ENCODE measurements at regions not wholly inside any gene's neighbourhood (a gene's known extent, or its start where the extent isn't known, plus 50 kb on each side); places are given as distances from the start of the nearest gene placed in this dataset.
"Not testable (repeated sequence)": the region's sequence is repeated elsewhere in the genome, so short reads cannot be mapped to it uniquely, and the experiment has no call there.

DNA sequence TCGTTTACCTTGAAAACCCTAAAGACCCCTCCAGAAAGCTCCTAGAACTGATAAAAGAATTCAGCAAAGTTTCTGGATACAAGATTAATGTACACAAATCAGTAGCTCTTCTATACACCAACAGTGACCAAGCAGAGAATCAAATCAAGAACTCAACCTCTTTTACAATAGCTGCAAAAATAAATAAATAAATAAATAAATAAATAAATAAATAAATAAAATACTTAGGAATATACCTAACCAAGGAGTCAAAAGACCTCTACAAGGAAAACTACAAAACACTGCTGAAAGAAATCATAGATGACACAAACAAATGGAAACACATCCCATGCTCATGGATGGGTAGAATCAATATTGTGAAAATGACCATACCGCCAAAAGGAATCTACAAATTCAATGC, 186.8 kb upstream of the EOLA2 start:
- not testable (repeated sequence) for DNase-seq (ENCODE audit: low spot score)

DNA sequence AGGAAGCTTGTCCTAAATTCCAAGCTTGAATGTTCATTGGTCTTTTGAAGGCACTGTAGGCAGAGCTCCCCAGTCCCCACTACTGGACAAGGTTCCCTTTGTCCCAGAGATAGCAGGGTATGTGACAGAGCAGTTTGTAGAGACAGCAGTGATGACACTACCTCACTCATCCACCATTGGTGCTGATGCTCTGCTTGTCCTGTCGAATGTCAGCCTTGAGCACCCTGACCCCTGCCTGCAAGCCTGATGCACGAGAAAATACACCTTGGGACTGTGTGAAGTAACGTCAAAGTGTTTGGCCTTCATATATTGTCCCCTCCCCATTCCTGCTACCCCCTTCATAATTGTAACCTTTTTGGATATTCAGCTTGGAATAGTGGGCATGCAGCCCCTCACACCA, 188.9 kb upstream of the EOLA2 start:
- no peak for DNase-seq (ENCODE audit: low spot score)

DNA sequence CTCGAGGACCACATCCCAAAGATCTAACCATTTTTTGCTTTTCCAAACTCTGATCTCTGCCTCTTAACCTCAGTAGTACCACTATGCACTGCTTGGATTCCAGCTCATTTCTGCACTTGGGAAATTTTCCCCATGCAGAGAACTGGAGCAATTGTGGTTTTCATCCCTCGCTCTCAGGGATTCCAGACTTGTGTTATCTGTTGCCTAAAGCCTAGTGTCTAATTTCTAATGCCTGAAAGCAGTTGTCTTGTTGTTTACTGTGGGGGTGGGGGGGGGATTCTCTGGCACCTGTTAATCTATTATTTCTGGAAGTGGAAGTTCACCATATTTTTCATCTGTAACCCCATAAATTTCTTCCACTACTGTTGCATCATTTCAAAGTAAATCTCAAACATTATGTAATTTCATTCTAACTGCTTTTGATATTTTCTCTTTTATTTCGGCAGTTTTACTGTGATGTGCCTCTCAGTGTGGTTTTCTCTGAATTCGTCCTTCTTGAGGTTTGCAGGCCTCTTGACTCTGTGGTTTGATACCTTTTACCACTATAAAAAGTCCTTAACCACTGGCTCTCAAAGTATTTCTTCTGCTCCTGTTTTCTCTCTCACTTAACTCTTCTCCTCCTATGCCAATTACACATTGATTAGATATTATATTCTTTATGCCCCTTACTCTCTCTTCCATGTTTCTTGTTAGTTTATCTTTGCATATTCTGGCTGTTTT, 205.6 kb upstream of the EOLA2 start:
- DNase-seq (ENCODE audit: low spot score): no peak

DNA sequence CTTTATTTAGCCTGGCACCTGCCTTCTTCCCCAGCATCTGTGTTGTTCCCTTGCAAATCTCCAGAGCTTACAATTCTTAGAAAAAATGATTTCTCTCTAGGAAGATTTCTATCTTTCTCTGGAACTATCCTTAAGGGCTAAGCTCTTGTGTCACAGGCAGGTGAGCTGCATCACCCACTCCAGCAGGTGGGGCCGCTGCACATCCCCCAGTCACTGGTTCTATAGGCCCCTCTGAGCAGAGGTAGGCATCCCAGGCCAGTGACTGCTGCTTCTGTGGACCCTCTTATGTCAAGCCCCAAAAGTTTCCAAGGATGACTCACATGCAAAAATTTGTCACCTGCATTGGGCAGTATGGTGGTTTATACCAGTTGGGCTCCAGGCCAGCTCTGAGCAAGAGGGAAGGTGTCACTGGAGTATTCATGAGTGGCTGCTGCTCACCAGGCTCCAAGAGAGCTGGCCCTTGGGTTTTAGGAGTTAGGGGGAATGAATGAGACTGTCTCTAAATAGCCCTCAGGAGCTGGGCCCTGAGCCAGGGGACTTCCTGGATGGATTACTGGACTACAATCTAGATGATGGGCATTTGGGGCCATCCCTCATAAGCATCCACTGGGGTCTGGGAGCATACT, 208.1 kb upstream of the EOLA2 start:
- DNase-seq (ENCODE audit: low spot score): no peak

DNA sequence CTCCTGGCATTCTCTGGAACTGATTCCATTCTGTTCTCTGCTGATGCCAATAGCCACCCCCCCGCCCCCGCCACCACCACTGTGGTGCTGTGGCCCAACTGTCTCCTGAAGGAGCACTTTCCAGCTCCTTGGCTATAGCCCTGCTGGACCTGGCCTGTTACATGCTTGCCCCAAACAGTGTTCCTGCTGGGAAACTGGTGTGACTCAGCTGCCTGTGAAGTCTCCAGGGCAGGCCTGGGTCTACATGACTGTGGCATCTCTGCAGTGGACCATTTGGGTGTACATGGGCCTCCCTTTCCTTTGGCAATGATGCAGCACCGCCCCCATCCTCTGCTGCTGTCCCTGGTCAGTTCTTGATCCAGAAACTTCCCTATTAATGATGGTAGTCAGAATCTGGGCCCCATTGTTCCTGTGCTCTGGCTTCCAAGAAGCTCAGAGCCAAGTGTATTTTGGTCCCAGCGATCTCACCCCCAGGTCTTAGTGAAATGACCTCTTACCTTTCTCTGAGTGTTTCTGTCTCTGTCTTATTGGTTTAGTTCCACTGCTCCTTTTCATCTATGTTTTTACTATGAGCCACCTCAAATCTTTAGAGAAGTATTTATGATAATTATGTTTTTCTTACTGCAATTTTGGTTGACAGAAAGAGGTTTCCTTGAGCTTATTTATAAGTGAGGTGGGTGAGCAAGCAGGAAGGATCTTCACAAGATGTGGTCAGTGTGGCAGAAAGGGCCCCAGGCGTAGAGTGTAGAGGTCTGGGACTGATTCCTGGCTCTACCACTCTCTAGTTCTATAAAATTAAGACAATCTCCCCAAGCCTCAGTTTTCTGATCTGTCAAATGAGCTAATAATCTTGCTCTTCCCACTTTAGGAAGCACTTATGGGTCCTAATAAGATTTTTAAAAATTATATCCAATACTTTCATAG, 210.7 kb upstream of the EOLA2 start:
- no peak for DNase-seq (ENCODE audit: low spot score)

DNA sequence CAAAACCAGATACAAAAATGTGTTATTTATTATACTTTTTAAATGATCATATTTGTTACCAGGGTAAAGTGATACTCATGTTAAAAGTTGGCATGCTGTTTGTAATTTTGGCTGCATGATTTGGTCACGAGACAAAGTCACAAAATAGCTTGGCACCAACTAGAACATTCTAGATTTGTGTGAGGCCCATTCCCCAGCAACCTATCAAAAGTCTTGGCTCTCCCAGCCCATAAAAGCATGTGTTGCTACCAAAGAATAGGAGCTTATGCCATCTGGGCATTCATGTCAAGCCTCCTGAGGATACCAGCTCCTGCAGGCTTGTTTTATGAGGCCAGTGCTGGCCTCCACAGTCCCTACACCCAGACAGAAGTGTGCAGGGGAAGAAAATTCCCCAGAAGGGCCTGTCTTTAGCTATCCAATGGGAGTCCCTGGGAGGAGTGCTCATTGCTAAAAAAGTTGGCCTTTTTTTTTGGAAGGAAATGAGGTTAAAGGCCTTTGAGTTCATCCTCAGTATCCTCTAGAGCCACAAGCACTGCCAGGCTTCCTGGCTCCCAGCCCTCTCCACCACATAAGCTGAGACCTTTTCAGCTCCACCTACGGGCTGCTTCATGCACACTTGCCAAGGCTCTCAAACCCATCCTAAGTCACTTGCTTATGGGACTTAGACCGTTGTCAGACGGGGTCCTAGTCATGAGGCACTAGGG, 211.9 kb upstream of the EOLA2 start:
- DNase-seq (ENCODE audit: low spot score): no peak

DNA sequence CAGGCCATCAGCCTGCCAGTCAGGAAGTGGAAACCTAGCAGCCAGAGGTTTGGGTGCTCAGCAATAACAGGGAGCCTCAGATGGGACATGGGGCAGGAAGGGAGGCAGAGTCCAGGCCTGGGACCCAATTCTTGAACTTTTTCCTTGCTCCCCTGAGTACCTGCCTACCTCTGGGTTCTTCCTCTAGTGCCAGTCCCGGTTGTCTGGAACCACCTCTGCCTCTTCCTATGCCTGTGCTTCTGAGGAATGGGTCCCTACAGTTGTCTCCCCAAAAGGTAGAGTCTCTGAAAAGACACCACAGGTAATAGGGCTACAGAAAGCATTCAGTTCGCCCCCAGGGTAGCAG, 212.4 kb upstream of the MAMLD1 start:
- no peak for DNase-seq (ENCODE audit: low spot score)

DNA sequence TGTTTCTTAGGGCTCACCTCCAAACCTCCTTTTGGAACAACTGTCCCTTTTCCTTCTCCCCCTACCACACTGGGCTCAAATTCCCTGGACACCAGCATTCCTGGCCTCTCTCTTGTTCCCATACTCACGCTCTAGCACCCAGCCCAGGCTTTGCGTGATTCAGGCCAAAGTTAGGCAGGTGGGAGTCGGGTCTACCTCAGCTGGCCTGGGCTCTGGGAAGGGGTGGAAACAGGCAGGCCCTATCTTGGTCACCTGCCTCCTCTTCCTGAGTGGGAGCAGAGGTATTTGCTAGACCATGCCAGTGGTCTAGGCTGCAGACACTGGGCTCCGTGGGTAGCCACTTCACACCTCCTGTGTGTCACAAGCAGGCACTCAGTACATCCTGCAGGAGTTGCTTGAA, 211.1 kb upstream of the MAMLD1 start:
- no peak for DNase-seq (ENCODE audit: low spot score)

DNA sequence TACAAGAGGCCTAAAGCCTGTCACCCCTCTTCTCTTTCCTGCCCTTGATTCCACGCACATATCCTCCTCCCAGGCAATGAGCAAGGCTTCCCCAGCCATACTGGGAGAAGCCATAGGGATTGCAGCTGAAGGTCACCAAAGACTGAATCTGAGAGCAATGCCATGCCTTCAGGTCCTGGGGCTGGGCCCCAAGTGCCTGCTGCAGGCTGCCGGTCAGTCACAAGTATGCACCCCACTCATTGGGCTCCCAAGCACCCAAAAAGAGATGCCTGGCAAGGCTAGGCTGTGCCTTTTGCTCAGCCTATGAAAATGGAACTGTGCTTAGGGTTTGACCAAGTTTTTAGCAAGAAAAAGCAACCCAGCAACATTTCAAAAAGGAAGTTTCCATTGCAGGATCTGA, 210.6 kb upstream of the MAMLD1 start:
- DNase-seq (ENCODE audit: low spot score): no peak

DNA sequence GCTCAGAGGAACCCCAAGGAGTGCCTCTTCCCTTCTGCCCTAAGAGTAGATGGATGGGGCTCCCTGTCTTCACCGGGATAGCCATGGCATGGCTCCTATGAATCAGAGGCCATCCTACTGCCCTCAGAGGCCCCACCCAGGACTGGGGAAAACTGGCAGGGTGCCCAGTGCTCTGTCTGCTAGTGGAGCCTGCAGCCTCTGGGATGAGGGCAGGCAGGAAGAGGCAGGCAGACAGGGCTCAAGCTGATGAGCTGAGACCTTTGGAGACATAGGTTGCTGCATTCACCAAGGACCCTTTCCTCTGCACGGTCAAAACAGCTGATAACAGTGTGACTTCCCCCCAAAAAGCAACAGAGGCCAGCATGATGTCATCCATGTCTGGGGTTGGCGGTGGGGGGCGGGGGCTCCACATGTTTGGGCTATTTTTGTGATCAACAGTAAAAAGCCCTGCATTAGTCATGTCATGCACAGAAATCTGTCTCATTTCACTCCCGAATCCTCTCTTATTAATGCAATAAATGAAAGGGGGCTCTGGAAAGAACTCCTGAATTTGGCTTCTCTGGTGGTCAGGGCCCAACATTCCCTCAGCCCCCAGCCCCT, 207.6 kb upstream of the MAMLD1 start:
- peak; percentile 45 for DNase-seq (ENCODE audit: low spot score)

DNA sequence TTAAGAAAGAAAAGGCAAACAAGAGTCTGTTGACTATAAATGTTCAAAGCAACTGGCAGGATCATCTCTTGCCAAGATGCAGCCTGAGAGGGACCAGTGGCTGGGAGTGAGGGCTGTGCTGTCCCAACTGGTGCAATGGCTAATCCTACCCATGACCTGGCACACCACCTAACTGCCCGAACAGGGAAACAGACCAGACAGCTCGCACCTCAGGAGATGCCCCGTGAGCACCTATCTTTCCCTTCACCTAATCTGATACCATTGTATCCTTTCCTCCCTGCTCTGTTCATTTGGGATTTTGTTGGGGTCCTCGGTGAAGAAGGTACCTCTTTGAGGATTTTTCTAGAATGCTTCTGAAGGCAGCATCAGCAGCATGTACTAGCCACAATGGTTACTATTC, 206.5 kb upstream of the MAMLD1 start:
- DNase-seq (ENCODE audit: low spot score): no peak

DNA sequence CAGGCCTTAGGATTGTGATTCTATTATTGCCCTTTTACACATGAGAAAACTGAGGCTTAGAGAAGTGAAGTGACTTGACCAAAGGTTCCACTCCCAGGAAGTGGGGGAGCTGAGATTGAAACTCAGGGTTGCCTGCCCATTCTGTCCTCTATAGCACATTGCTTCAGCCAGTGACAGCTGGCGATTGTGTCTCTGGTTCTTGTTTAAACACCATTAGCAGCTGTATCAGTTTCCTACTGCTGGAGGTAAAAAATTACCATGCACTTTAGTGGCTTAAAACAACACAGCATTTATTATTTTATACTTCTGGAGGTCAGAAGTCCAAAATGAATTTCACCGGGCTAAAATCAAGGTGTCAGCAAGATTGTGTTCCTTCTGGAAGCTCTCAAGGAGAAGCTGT, 205.8 kb upstream of the MAMLD1 start:
- no peak for DNase-seq (ENCODE audit: low spot score)

DNA sequence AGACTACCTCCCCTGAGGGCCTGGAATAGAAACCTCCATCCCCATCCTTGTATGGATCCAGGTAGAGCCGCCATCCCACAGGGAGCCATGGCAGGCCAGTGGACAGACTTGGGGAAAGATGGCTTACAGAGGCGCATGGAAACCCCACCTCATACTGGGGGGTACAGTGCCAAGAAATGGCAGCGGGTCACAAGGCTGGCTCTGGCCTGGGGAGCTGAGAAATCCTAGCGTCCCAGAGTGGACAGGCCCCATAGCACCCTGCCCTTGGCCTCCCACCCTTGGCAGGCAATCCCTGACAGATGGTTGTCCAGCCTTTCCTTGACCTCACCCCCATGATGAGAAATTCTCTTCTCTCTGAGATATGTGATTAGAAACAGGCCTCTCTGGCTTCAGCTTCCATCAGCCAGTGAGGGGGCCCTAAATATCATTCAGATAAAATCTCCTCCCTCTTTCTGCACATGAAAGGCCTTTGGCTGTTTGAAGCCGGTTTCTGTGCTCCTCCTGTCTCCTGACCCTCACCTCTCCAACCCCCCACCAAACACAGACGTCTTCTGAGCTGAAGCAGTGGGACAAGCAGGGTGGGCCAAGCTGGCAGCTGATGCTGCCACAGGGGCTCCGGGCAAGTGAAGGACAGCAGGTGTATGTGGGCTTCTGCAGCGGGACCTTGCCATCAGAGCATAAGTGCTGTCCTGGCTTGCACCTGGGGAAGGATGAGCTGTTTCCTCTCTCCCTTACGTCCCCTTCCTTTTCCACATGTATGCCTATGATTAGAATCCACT, 204.4 kb upstream of the MAMLD1 start:
- no peak for DNase-seq (ENCODE audit: low spot score)

DNA sequence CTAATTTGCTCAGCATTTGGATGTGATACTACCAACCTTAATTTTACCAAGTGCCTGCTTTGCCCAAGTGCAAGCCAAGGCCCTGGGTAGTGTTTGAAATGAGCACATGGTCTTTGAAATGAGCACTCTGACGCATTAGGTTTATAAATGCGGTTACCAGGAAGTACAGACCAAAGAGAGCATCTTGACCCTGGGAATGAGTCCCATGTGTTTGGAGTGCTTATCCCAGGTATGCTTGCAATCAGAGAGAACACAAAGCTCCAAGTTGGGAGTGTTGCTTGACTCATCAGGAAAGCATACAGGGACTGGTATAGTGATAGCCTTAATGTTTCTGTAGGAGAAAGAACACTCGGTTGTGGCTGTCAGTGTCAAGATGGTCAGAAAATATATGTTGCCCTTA, 203.6 kb upstream of the MAMLD1 start:
- no peak for DNase-seq (ENCODE audit: low spot score)

DNA sequence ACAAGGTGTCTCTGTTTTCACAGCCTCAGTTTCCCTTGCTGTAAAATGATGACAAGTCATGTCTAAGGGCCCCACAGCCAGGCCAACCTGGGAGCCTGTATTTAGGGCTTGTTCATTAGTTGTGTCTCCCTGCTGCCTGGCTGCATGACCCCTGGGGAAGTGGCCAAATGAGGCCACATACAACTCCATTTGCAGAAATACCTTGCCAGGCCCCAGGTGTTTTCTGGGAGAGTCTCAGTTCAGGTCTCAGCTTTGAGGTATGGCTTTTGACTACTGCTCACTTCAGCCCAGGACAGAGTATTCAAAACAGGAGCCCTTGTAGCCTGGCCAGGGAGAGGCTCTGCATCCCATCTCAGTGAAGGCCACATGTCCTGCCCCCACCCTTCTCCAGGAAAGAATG, 202.5 kb upstream of the MAMLD1 start:
- no peak for DNase-seq (ENCODE audit: low spot score)

DNA sequence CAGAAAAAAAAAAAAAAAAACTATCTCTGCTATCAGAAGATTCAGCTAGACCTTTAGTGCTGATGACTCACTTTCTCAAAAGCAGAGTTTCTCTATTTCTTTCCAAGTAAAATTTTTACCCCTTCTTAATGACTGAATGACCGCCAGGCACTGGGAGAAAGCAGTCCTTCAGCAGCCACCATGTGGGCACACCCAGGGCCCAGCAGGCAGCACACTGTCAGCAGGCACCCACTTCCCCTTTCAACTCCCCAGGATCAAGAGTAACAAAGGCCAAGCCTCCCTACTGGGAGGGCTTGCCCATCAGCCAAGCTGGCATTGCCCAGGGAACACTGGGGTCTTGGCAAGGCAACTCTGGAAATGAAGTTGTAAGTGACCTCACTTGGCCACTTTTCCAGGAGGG, 201.9 kb upstream of the MAMLD1 start:
- DNase-seq (ENCODE audit: low spot score): no peak

DNA sequence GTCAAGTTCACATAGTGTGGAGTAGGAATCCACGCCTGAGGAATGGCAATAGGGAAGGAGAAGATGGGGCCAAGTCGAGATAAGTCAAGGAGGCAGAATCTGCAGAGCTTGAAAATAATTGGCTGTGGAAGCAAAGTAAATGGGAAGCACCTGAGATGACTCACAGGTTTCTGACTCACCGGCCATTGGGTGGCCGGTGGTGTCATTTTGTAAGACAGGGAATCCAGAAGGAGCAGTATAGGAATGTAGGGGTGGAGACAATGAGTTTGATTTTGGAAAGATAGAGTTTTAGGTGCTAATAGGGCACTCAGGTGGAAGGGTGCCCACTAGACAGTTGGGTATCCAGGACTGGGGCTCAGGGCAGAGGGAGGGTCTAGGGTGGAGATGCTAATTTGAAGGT, 201.0 kb upstream of the MAMLD1 start:
- no peak for DNase-seq (ENCODE audit: low spot score)

DNA sequence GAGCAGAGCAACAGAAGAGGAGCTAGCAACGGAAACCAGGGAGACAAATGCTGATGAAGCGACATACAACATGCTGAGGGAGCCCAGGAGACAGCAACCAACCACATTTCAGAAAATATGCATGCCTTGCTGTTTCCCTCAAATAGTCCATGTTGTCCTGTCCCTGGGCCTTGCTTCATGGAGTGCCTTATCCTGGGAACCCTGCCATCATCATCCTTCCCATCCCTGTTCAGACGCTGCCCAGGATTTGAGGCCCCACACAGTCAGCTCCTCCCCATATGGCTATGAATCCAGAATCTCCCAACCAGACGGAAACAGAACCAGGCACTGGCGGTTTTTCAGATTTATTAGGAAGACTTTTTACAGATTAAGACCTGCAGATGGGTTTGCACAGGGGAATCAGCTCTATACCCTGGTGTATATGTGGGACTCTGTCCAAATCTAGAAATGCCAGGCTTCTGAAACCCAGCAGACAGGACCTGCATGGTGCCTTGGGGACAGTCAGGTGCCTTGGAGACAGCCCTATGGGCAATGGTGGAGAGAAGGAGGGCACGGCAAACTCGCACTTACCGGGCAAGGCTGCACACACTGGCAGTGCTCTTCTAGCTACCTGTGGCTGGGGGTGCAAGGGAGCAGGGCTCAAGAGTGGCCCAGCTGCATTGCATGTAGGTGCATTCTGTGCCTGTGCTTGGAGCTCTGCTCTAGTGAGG, 199.7 kb upstream of the MAMLD1 start:
- DNase-seq (ENCODE audit: low spot score): no peak

DNA sequence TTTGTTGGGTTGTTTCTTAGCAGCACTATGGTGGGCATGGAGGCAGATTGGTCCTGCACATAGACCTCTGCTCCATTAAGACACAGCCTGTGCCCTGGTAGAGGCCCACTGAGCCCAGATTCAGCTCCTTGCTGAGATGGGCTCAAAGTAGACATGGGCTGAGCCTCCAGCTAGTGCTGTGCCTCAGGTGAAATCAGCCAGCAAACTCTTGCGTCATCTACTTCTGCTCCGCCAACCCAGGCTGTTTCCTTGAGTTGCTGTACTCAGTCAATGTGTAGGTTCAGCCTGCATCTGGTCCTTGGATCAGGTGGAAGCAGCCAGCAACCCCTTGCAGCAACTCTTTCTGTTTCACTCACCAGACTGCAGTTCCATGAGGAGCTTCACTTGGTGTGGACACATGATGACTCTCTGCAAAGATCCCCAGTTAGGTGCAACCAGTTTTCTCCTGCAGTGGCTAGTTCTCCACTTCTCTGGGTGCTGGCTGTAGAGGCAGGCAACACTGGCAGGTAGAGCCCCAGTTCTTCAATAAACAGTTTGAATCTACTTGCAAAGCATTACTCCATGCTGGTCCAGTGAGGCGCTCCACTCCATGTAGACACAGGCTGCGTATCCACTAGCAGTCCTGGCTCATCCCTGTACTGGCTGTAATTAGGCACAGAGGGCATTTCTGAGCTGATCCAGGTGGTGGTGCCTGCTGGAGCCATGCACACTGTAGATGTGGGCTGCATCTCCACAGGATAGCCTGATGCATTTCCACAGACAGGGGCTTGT, 199.0 kb upstream of the MAMLD1 start:
- no peak for DNase-seq (ENCODE audit: low spot score)
